PC-3 (cell line): ENCODE measurements at regions not wholly inside any gene's neighbourhood (a gene's known extent, or its start where the extent isn't known, plus 50 kb on each side); places are given as distances from the start of the nearest gene placed in this dataset.

Source experiments
- ATAC-seq: fragments of 200-7000 bp; cut with Tn5 transposase; 2 replicates; pipeline ENCODE4 v1.9.1; 2020; ENCODE audit warnings: mild to moderate bottlenecking, moderate library complexity
- BruUV-seq: library from RNA; stranded (reverse); fragments of 400-500 nt; replicated peaks from 2 replicates; lab custom pipeline; 2021; lab: Mats Ljungman, UMichigan
- CTCF ChIA-PET: fragments of 300-600 bp; sonication (Branson Sonifier 250); formaldehyde crosslinking; loops from one replicate; lab custom pipeline; 2022; ENCODE audit warnings: antibody characterized with exemption; lab: Charles Lee
- POLR2A ChIA-PET: fragments of 300-600 bp; sonication (Branson Sonifier 250); formaldehyde crosslinking; loops from one replicate; lab custom pipeline; 2022; ENCODE audit warnings: antibody characterized with exemption; ENCODE audit not compliant: unreplicated experiment; lab: Charles Lee
- DNase-seq: peaks from one replicate; pipeline ENCODE4 v3.0.0-alpha.2; 2015
- H2AFZ ChIP-seq: fragments of 300-600 bp; sonication (generic); 2 replicates; pipeline ENCODE4 v1.6.0; 2016; ENCODE audit warnings: antibody characterized with exemption, low read length
- H3F3A ChIP-seq: fragments of 300-600 bp; sonication (generic); one replicate; pipeline ENCODE4 v1.6.0; 2017; ENCODE audit warnings: antibody characterized with exemption, low read length, control low read depth, mild to moderate bottlenecking; ENCODE audit not compliant: unreplicated experiment
- H3K27ac ChIP-seq: fragments of 300-600 bp; sonication (generic); 2 replicates; pipeline ENCODE4 v1.5.1; 2016; ENCODE audit warnings: mild to moderate bottlenecking, low read length
- H3K27me3 ChIP-seq: fragments of 300-600 bp; sonication (generic); 2 replicates; pipeline ENCODE4 v1.6.1; 2016; ENCODE audit warnings: low read length, mixed read lengths
- H3K36me3 ChIP-seq: fragments of 300-600 bp; sonication (generic); 2 replicates; pipeline ENCODE4 v1.6.1; 2016; ENCODE audit warnings: low read depth, mixed run types, low read length, mixed read lengths
- H3K4me1 ChIP-seq: fragments of 300-600 bp; sonication (generic); 2 replicates; pipeline ENCODE4 v1.5.1; 2016; ENCODE audit warnings: low read length; ENCODE audit not compliant: insufficient read depth
- H3K4me2 ChIP-seq: fragments of 300-600 bp; sonication (generic); 2 replicates; pipeline ENCODE4 v1.6.0; 2016; ENCODE audit warnings: low read length
- H3K4me3 ChIP-seq: fragments of 300-600 bp; sonication (generic); 2 replicates; pipeline ENCODE4 v1.5.1; 2016; ENCODE audit warnings: mild to moderate bottlenecking, low read length, mixed read lengths
- H3K79me2 ChIP-seq: fragments of 300-600 bp; sonication (generic); 2 replicates; pipeline ENCODE4 v1.6.1; 2017; ENCODE audit warnings: low read length, mixed read lengths
- H3K9ac ChIP-seq: fragments of 300-600 bp; sonication (generic); 2 replicates; pipeline ENCODE4 v1.6.0; 2016; ENCODE audit warnings: mild to moderate bottlenecking, low read length
- H3K9me2 ChIP-seq: fragments of 300-600 bp; sonication (generic); replicated peaks from 2 replicates; pipeline ENCODE4 v1.6.1; 2016; ENCODE audit warnings: mixed run types, low read length, mixed read lengths
- H3K9me3 ChIP-seq: fragments of 300-600 bp; sonication (generic); 2 replicates; pipeline ENCODE4 v1.6.1; 2016; ENCODE audit warnings: low read length, mixed read lengths
- H4K20me1 ChIP-seq: fragments of 300-600 bp; sonication (generic); 2 replicates; pipeline ENCODE4 v1.6.1; 2016; ENCODE audit warnings: low read length, mixed read lengths
- CTCF ChIP-seq: fragments of 300-600 bp; sonication (generic); conservative IDR thresholded peaks from 2 replicates; pipeline ENCODE4 v1.5.1; 2017; ENCODE audit warnings: antibody characterized with exemption, low read depth, mild to moderate bottlenecking, low read length
- EZH2 ChIP-seq: fragments of 300-600 bp; sonication (generic); IDR thresholded peaks from one replicate; pipeline ENCODE4 v1.6.1; 2017; ENCODE audit warnings: antibody characterized with exemption, mild to moderate bottlenecking, low read length; ENCODE audit not compliant: unreplicated experiment
- EZH2phosphoT487 ChIP-seq: fragments of 300-600 bp; sonication (generic); IDR thresholded peaks from 2 replicates; pipeline ENCODE4 v1.6.1; 2018; ENCODE audit warnings: mild to moderate bottlenecking, antibody characterized with exemption, low read length, borderline replicate concordance
- intact Hi-C: fragments of 100-400 bp; cut with micrococcal nuclease; formaldehyde crosslinking; loops from 2 replicates; pipeline ENCODE4 v1.9.0; 2023

- Histone ChIP-seq H3K4me2 (peak overlapping the region; percentile 17; the same call in 1 of the 2 replicates), H3K9ac (no peak overlapping the region), H3K9me2 (no peaks in the 10 kb centered on the region), H3K79me2 (no peaks in the 10 kb centered on the region), H3K4me1 (peaks cover 41% of the 10 kb centered on the region), H3K27me3 (no peaks in the 10 kb centered on the region), H4K20me1 (no peaks in the 10 kb centered on the region), H3K9me3 (no peaks in the 10 kb centered on the region), H3K27ac (peak overlapping the region; percentile 43), H3K4me3 (no peak overlapping the region), H3F3A (no peaks in the 10 kb centered on the region), H3K36me3 (no peaks in the 10 kb centered on the region), H2AFZ (peak overlapping the region; percentile 10)
- DNase-seq (peak; percentile 28), ATAC-seq (peak; percentile 55)
- intact Hi-C loops = loop anchor here (1.0 kb wide), 2 partner anchors 69 to 86 kb away; no protein-coding TSS in a partner anchor
- ChIA-PET CTCF (no interaction called here), POLR2A (no interaction called here)
- BruUV-seq = TSS peak; percentile 31
- TF ChIP-seq CTCF (no peak), EZH2 (no peak), EZH2phosphoT487 (no peak)
Observed at GRCh38 chr5:142221091-142221860, 103.5 kb downstream of the SPRY4 start.

GRCh38 chr5:142219146-142219545, 105.7 kb downstream of the SPRY4 start:
- no peaks in the 10 kb centered on the region for H3K79me2 ChIP-seq
- H3K27me3 ChIP-seq = no peaks in the 10 kb centered on the region
- BruUV-seq = no TSS peak
- TF ChIP-seq EZH2phosphoT487 = no peak
- TF ChIP-seq EZH2 = no peak
- no peak for TF ChIP-seq CTCF
- no peak overlapping the region for H3K27ac ChIP-seq
- no peaks in the 10 kb centered on the region for H4K20me1 ChIP-seq
- ChIA-PET POLR2A (interaction anchor here (0.6 kb wide), 1 partner anchor 30 kb away, joined by 3 read pairs; no protein-coding TSS in a partner anchor), CTCF (no interaction called here)
- no peak for ATAC-seq
- DNase-seq = peak; percentile 58
- H3F3A ChIP-seq = no peaks in the 10 kb centered on the region
- no peak overlapping the region for H3K9ac ChIP-seq
- H3K9me3 ChIP-seq = no peaks in the 10 kb centered on the region
- no peaks in the 10 kb centered on the region for H3K36me3 ChIP-seq
- H3K9me2 ChIP-seq = no peaks in the 10 kb centered on the region
- H3K4me2 ChIP-seq = no peak overlapping the region
- H2AFZ ChIP-seq = no peak overlapping the region
- H3K4me3 ChIP-seq = no peak overlapping the region
- peaks cover 54% of the 10 kb centered on the region for H3K4me1 ChIP-seq
- intact Hi-C loops = no loop called here
